GM23248 (cell line): ENCODE measurements at regions not wholly inside any gene's neighbourhood (a gene's known extent, or its start where the extent isn't known, plus 50 kb on each side); places are given as distances from the start of the nearest gene placed in this dataset.

ENCODE experiments used
- DNase-seq: peaks from one replicate; pipeline ENCODE4 v3.0.0-alpha.2; 2015
- H2AFZ ChIP-seq: fragments of 200-600 bp; sonication (generic); 2 replicates; pipeline ENCODE4 v1.6.1; 2016; ENCODE audit warnings: antibody characterized with exemption
- H3F3A ChIP-seq: fragments of 200-600 bp; sonication (generic); 2 replicates; pipeline ENCODE4 v1.6.1; 2016; ENCODE audit warnings: mild to moderate bottlenecking, antibody characterized with exemption, mixed run types; ENCODE audit not compliant: insufficient read depth
- H3K27ac ChIP-seq: fragments of 200-600 bp; sonication (generic); 2 replicates; pipeline ENCODE4 v1.5.1; 2016; ENCODE audit warnings: mild to moderate bottlenecking
- H3K27me3 ChIP-seq: fragments of 200-600 bp; sonication (generic); replicated peaks from 2 replicates; pipeline ENCODE4 v1.6.1; 2016; ENCODE audit warnings: mild to moderate bottlenecking; ENCODE audit not compliant: insufficient read depth
- H3K36me3 ChIP-seq: fragments of 200-600 bp; sonication (generic); 2 replicates; pipeline ENCODE4 v1.6.1; 2016; ENCODE audit warnings: low read depth, mild to moderate bottlenecking
- H3K4me1 ChIP-seq: fragments of 200-600 bp; sonication (generic); 2 replicates; pipeline ENCODE4 v1.6.1; 2016; ENCODE audit warnings: mild to moderate bottlenecking; ENCODE audit not compliant: insufficient read depth
- H3K4me2 ChIP-seq: fragments of 200-600 bp; sonication (generic); one replicate; pipeline ENCODE4 v1.6.1; 2016; ENCODE audit warnings: mild to moderate bottlenecking; ENCODE audit not compliant: unreplicated experiment
- H3K4me3 ChIP-seq: fragments of 200-600 bp; sonication (generic); 2 replicates; pipeline ENCODE4 v1.5.1; 2016; ENCODE audit warnings: mild to moderate bottlenecking
- H3K79me2 ChIP-seq: fragments of 200-600 bp; sonication (generic); 2 replicates; pipeline ENCODE4 v1.6.1; 2016; ENCODE audit warnings: mild to moderate bottlenecking; ENCODE audit not compliant: insufficient read depth
- H3K9ac ChIP-seq: fragments of 200-600 bp; sonication (generic); 2 replicates; pipeline ENCODE4 v1.6.1; 2016; ENCODE audit warnings: mild to moderate bottlenecking
- H3K9me2 ChIP-seq: fragments of 200-600 bp; sonication (generic); 2 replicates; pipeline ENCODE4 v1.6.1; 2016; ENCODE audit warnings: mixed run types, mild to moderate bottlenecking, moderate library complexity; ENCODE audit not compliant: insufficient read depth
- H3K9me3 ChIP-seq: fragments of 200-600 bp; sonication (generic); one replicate; pipeline ENCODE4 v1.6.1; 2017; ENCODE audit warnings: low read depth
- H4K20me1 ChIP-seq: fragments of 200-600 bp; sonication (generic); 2 replicates; pipeline ENCODE4 v1.6.0; 2016; ENCODE audit not compliant: insufficient read depth
- EZH2 ChIP-seq: fragments of 200-600 bp; sonication (generic); IDR thresholded peaks from 2 replicates; pipeline ENCODE4 v1.6.1; 2018; ENCODE audit warnings: antibody characterized with exemption, mild to moderate bottlenecking; ENCODE audit not compliant: insufficient read depth, poor library complexity, severe bottlenecking
- EZH2phosphoT487 ChIP-seq: fragments of 200-600 bp; sonication (generic); IDR thresholded peaks from 2 replicates; pipeline ENCODE4 v1.6.1; 2018; ENCODE audit warnings: antibody characterized with exemption, moderate library complexity, mild to moderate bottlenecking, low read depth; ENCODE audit not compliant: insufficient read depth
- WGBS, 2 experiments: methylation state at CpG; one replicate each; pipeline ENCODE4 v1.1.6; 2015 to 2017; ENCODE audit warnings: low lambda C conversion rate in 2 of 2, low coverage in 1 of 2; ENCODE audit errors: missing lambda C conversion rate in 2 of 2; 5-methylcytosine and 5-hydroxymethylcytosine counted together
- in situ Hi-C: fragments of 300-500 bp; cut with MboI; formaldehyde crosslinking; loops from 2 replicates; pipeline ENCODE4 v1.15.0; 2020

GRCh38 chr4:181957088-181957487 lies 286.1 kb upstream of the TENM3 start:
- no peaks in the 10 kb centered on the region for H3K9me3 ChIP-seq
- H3K27ac ChIP-seq = no peak overlapping the region
- H3K4me2 ChIP-seq = no peak overlapping the region
- H3K4me3 ChIP-seq = no peak overlapping the region
- TF ChIP-seq EZH2phosphoT487 (no peak), EZH2 (no peak)
- H3K27me3 ChIP-seq = no peaks in the 10 kb centered on the region
- H3K4me1 ChIP-seq = peaks cover 23% of the 10 kb centered on the region
- H3K79me2 ChIP-seq = no peaks in the 10 kb centered on the region
- no peak overlapping the region for H3K9ac ChIP-seq
- no peaks in the 10 kb centered on the region for H4K20me1 ChIP-seq
- no peak overlapping the region for H2AFZ ChIP-seq
- 3 to 5% methylated on average over 8 of the region's 8 CpGs for WGBS, 2 experiments
- in situ Hi-C loops = no loop called here
- no peaks in the 10 kb centered on the region; the same call in 1 of the 2 replicates for H3F3A ChIP-seq
- no peaks in the 10 kb centered on the region; the same call in 1 of the 2 replicates for H3K9me2 ChIP-seq
- DNase-seq = peak; percentile 56
- no peaks in the 10 kb centered on the region for H3K36me3 ChIP-seq

- H3K9me3 ChIP-seq = no peaks in the 10 kb centered on the region
- peak overlapping the region; percentile 24; the same call in 1 of the 2 replicates for H3K27ac ChIP-seq
- no peaks in the 10 kb centered on the region for H3K36me3 ChIP-seq
- H3K79me2 ChIP-seq = no peaks in the 10 kb centered on the region
- H3K4me1 ChIP-seq = peaks cover 23% of the 10 kb centered on the region
- in situ Hi-C loops = no loop called here
- no peaks in the 10 kb centered on the region for H4K20me1 ChIP-seq
- H2AFZ ChIP-seq = no peak overlapping the region
- H3K4me3 ChIP-seq = no peak overlapping the region
- H3K27me3 ChIP-seq = no peaks in the 10 kb centered on the region
- peak overlapping the region; percentile 4 for H3K4me2 ChIP-seq
- no peaks in the 10 kb centered on the region; the same call in 1 of the 2 replicates for H3F3A ChIP-seq
- no peak overlapping the region for H3K9ac ChIP-seq
- TF ChIP-seq EZH2 (no peak), EZH2phosphoT487 (no peak)
- H3K9me2 ChIP-seq = no peaks in the 10 kb centered on the region; the same call in 1 of the 2 replicates
- no peak for DNase-seq
- 1 to 2% methylated on average over 2 of the region's 2 CpGs for WGBS, 2 experiments
Measured at GRCh38 chr4:181958446-181958845, 284.8 kb upstream of the TENM3 start.

GRCh38 chr4:181959121-181959520 lies 284.1 kb upstream of the TENM3 start:
- DNase-seq = peak; percentile 68
- H3K27ac ChIP-seq = peak overlapping the region; percentile 24
- H3K4me1 ChIP-seq = peaks cover 23% of the 10 kb centered on the region
- no peaks in the 10 kb centered on the region; the same call in 1 of the 2 replicates for H3K9me2 ChIP-seq
- H3F3A ChIP-seq = no peaks in the 10 kb centered on the region; the same call in 1 of the 2 replicates
- H2AFZ ChIP-seq = no peak overlapping the region
- H3K27me3 ChIP-seq = no peaks in the 10 kb centered on the region
- no peaks in the 10 kb centered on the region for H3K79me2 ChIP-seq
- H3K36me3 ChIP-seq = no peaks in the 10 kb centered on the region
- peak overlapping the region; percentile 4 for H3K4me2 ChIP-seq
- no peaks in the 10 kb centered on the region for H4K20me1 ChIP-seq
- in situ Hi-C loops = no loop called here
- 0 out of 2 replicates have a peak overlapping the region, but pooled peaks have one; percentile 11 for H3K4me3 ChIP-seq
- H3K9me3 ChIP-seq = no peaks in the 10 kb centered on the region
- 6 to 7% methylated on average over 3 of the region's 3 CpGs for whole genome bisulfite sequencing, 2 experiments
- no peak overlapping the region for H3K9ac ChIP-seq
- TF ChIP-seq EZH2phosphoT487 = no peak
- TF ChIP-seq EZH2 = no peak

- no peak overlapping the region for H3K27ac ChIP-seq
- WGBS, 2 experiments = 19 to 20% methylated on average over 3 of the region's 3 CpGs
Measured at GRCh38 chr4:181960384-181960783, 282.8 kb upstream of the TENM3 start.

GRCh38 chr4:181962321-181962720 lies 280.9 kb upstream of the TENM3 start:
- TF ChIP-seq EZH2phosphoT487 = no peak
- no peak for TF ChIP-seq EZH2
- Histone ChIP-seq H3K27ac (no peak overlapping the region), H3F3A (no peaks in the 10 kb centered on the region), H2AFZ (no peak overlapping the region), H4K20me1 (no peaks in the 10 kb centered on the region), H3K27me3 (no peaks in the 10 kb centered on the region), H3K4me1 (peaks cover 19% of the 10 kb centered on the region; the same call in 1 of the 2 replicates), H3K4me3 (no peak overlapping the region), H3K9ac (no peak overlapping the region), H3K36me3 (no peaks in the 10 kb centered on the region), H3K4me2 (no peak overlapping the region), H3K79me2 (no peaks in the 10 kb centered on the region), H3K9me3 (no peaks in the 10 kb centered on the region), H3K9me2 (no peaks in the 10 kb centered on the region)
- no peak for DNase-seq
- WGBS, 2 experiments = 15 to 18% methylated on average over 4 of the region's 4 CpGs
- in situ Hi-C loops = no loop called here

More at GRCh38 chr4:181960384-181960783, 282.8 kb upstream of the TENM3 start:
- no peaks in the 10 kb centered on the region; the same call in 1 of the 2 replicates for H3F3A ChIP-seq
- no peak for TF ChIP-seq EZH2phosphoT487
- TF ChIP-seq EZH2 = no peak
- no peaks in the 10 kb centered on the region for H3K9me3 ChIP-seq
- H3K4me2 ChIP-seq = no peak overlapping the region
- no peaks in the 10 kb centered on the region for H3K27me3 ChIP-seq
- H3K36me3 ChIP-seq = no peaks in the 10 kb centered on the region
- peaks cover 23% of the 10 kb centered on the region for H3K4me1 ChIP-seq
- H3K9ac ChIP-seq = no peak overlapping the region
- no peak overlapping the region for H2AFZ ChIP-seq
- no peak overlapping the region for H3K4me3 ChIP-seq
- no peaks in the 10 kb centered on the region for H3K9me2 ChIP-seq
- no peaks in the 10 kb centered on the region for H4K20me1 ChIP-seq
- in situ Hi-C loops = no loop called here
- H3K79me2 ChIP-seq = no peaks in the 10 kb centered on the region
- no peak for DNase-seq
